HCT116 (cell line): ENCODE measurements at regions not wholly inside any gene's neighbourhood (a gene's known extent, or its start where the extent isn't known, plus 50 kb on each side); places are given as distances from the start of the nearest gene placed in this dataset.

ENCODE experiments used
- POLR2A ChIP-seq: IDR thresholded peaks from 2 replicates; pipeline ENCODE4 v1.7.0; 2011; ENCODE audit warnings: borderline replicate concordance; ENCODE audit not compliant: insufficient read depth, insufficient read length; ENCODE audit errors: extremely low read depth
- SIN3A ChIP-seq: IDR thresholded peaks from 2 replicates; pipeline ENCODE4 v1.6.1; 2012; ENCODE audit warnings: low read depth
- SP1 ChIP-seq: IDR thresholded peaks from 2 replicates; pipeline ENCODE4 v1.6.1; 2012; ENCODE audit warnings: low read depth
- TF ChIP-seq, protein P1 (sequence below), 3 experiments: fragments of 200-600 bp in 1 of 3; sonication (generic) in 1 of 3; IDR thresholded peaks in 2 of 3; conservative IDR thresholded peaks in 1 of 3; 2 replicates each; pipeline ENCODE4 v1.5.1; 2012 to 2017; ENCODE audit warnings: low read depth in 2 of 3, low read length in 2 of 3, antibody characterized with exemption in 1 of 3, borderline replicate concordance in 1 of 3, control low read depth in 1 of 3, mild to moderate bottlenecking in 1 of 3, mixed read lengths in 1 of 3, mixed run types in 1 of 3, moderate library complexity in 1 of 3; ENCODE audit not compliant: insufficient read depth in 1 of 3
- TF ChIP-seq, protein P2 (sequence below): IDR thresholded peaks from 2 replicates; pipeline ENCODE4 v1.6.1; 2012

DNA sequence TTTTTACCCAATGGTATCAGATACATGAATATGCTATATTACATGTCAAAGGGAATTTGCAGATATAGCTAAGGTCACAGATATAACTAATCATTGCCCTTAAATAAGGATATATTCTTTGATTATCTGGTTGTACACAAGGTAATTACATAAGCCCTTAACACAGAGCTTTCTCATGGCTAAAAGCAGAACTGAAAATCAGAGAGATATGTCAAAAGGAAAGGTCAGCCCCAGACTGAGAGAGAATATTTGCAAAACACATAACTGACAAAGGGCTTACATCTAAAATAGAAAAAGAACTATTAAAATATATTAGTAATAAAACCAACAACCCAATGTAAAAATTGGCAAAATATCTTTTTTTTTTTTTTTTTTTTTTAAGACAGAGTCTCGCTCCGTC lies 1029.5 kb upstream of the LRRN3 start:
- TF ChIP-seq, protein P1, sequence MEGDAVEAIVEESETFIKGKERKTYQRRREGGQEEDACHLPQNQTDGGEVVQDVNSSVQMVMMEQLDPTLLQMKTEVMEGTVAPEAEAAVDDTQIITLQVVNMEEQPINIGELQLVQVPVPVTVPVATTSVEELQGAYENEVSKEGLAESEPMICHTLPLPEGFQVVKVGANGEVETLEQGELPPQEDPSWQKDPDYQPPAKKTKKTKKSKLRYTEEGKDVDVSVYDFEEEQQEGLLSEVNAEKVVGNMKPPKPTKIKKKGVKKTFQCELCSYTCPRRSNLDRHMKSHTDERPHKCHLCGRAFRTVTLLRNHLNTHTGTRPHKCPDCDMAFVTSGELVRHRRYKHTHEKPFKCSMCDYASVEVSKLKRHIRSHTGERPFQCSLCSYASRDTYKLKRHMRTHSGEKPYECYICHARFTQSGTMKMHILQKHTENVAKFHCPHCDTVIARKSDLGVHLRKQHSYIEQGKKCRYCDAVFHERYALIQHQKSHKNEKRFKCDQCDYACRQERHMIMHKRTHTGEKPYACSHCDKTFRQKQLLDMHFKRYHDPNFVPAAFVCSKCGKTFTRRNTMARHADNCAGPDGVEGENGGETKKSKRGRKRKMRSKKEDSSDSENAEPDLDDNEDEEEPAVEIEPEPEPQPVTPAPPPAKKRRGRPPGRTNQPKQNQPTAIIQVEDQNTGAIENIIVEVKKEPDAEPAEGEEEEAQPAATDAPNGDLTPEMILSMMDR (IDR thresholded peaks at IDR 0.05 in 2 of 3, conservative IDR thresholded peaks at IDR 0.05 in 1 of 3; ENCODE audit: borderline replicate concordance in 1 of 3, insufficient read depth in 1 of 3, low read depth in 2 of 3, low read length in 2 of 3): no peak
- TF ChIP-seq, protein P2, sequence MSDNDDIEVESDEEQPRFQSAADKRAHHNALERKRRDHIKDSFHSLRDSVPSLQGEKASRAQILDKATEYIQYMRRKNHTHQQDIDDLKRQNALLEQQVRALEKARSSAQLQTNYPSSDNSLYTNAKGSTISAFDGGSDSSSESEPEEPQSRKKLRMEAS: no peak
- no peak for TF ChIP-seq POLR2A
- TF ChIP-seq SIN3A: no peak
- no peak for TF ChIP-seq SP1
